GM03348 (cell line): ENCODE measurements at regions not wholly inside any gene's neighbourhood (a gene's known extent, or its start where the extent isn't known, plus 50 kb on each side); places are given as distances from the start of the nearest gene placed in this dataset.
"Not testable (repeated sequence)": the region's sequence is repeated elsewhere in the genome, so short reads cannot be mapped to it uniquely, and the experiment has no call there.

Experiments
- DNase-seq: peaks from one replicate; pipeline ENCODE4 v3.0.0; 2012; ENCODE audit warnings: low spot score

GRCh38 chr2:59177748-59178147 is 936.6 kb upstream of the FANCL start:
- DNase-seq = no peak

- DNase-seq = no peak
Measured at GRCh38 chr2:59176737-59177136, 935.6 kb upstream of the FANCL start.

- no peak for DNase-seq
Measured at GRCh38 chr2:59174536-59175243, 933.6 kb upstream of the FANCL start.

GRCh38 chr2:59173325-59173724 is 932.2 kb upstream of the FANCL start:
- no peak for DNase-seq

GRCh38 chr2:59171019-59171418 is 929.9 kb upstream of the FANCL start:
- DNase-seq = no peak

GRCh38 chr2:59168766-59169165 is 927.6 kb upstream of the FANCL start:
- no peak for DNase-seq

- no peak for DNase-seq
Measured at GRCh38 chr2:59167514-59167913, 926.4 kb upstream of the FANCL start.

GRCh38 chr2:59157908-59158307 is 916.8 kb upstream of the FANCL start:
- not testable (repeated sequence) for DNase-seq

- no peak for DNase-seq
Measured at GRCh38 chr2:59151805-59152204, 910.7 kb upstream of the FANCL start.

GRCh38 chr2:59150217-59150849 is 909.2 kb upstream of the FANCL start:
- DNase-seq = no peak

- DNase-seq = no peak
Measured at GRCh38 chr2:59149271-59149670, 908.1 kb upstream of the FANCL start.

- DNase-seq = no peak
Measured at GRCh38 chr2:59112258-59112657, 871.1 kb upstream of the FANCL start.

GRCh38 chr2:59096973-59097372 is 855.8 kb upstream of the FANCL start:
- no peak for DNase-seq

GRCh38 chr2:59093571-59093970 is 852.4 kb upstream of the FANCL start:
- no peak for DNase-seq

- no peak for DNase-seq
Measured at GRCh38 chr2:59084326-59084725, 843.2 kb upstream of the FANCL start.

- DNase-seq = no peak
Measured at GRCh38 chr2:59083075-59083828, 842.1 kb upstream of the FANCL start.

- no peak for DNase-seq
Measured at GRCh38 chr2:59082657-59083056, 841.5 kb upstream of the FANCL start.

- no peak for DNase-seq
Measured at GRCh38 chr2:59080451-59081181, 839.5 kb upstream of the FANCL start.

GRCh38 chr2:59077981-59078531 is 836.9 kb upstream of the FANCL start:
- DNase-seq = no peak

GRCh38 chr2:59077026-59077725 is 836.1 kb upstream of the FANCL start:
- DNase-seq = no peak

GRCh38 chr2:59076079-59076619 is 835.0 kb upstream of the FANCL start:
- DNase-seq = no peak
